ENCODE measurements at regions not wholly inside any gene's neighbourhood (a gene's known extent, or its start where the extent isn't known, plus 50 kb on each side); places are given as distances from the start of the nearest gene placed in this dataset.
"Not testable (repeated sequence)": the region's sequence is repeated elsewhere in the genome, so short reads cannot be mapped to it uniquely, and the experiment has no call there.

GRCh38 chr18:1618364-1618763 lies 713.7 kb downstream of the ADCYAP1 start:
- DNase-seq (ENCODE audit: low read depth in 4 of 4, low spot score in 3 of 4): no peak

DNA sequence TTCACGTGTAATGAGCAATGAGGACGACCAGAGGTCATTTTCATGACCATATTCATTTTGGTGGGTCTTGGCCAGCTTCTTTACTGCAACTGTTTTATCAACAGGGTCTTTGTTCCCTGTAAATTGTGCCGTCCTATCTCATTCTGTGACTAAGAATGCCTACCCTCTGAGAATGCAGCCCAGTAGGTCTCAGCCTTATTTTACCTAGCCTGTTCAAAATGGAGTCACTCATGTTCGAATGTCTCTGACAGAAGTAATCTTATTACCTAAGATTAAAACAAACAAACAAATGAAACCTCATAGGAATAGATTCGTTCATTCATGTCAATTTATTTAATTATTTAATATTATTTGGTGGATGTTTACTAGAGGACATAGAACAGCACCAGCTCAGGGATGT lies 714.8 kb downstream of the ADCYAP1 start:
- DNase-seq (ENCODE audit: low read depth in 4 of 4, low spot score in 3 of 4): no peak

DNA sequence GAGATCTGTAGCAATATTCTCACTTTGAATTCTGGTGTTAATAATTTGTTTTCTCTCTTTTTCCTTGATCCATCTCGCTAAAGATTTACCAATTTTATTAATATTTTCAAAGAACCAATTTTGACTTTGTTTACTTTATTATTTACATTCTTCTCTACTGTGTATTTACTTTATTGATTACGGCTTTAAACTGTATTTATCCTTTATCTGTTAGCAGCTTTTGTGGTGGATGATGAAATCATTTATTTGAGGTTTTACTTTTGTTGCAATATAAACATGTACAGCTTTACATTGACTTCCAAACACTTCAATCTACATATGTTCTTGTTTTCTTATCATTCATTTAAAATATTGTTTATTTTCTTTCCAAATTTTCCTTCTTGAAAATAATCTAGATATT lies 719.9 kb downstream of the ADCYAP1 start:
- DNase-seq (ENCODE audit: low read depth in 4 of 4, low spot score in 3 of 4): no peak

DNA sequence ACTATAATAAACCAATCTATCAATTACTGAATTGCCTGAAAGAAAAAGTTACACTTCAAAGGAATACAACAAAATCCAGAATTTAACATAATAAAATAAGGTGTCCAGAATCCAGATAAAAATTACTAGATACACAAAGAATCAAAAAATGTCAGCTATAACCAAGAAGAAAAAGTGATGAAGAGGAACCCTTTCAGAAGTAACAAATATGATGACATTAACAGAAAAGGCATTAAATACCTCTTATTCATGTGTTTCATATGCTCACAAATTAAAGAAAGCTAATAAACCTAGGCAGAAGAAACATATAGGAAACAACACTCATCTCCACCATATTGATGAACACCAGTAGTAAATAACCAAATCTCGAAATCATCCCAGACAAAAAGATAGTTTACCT lies 722.8 kb downstream of the ADCYAP1 start:
- no peak for DNase-seq (ENCODE audit: low read depth in 4 of 4, low spot score in 3 of 4)

DNA sequence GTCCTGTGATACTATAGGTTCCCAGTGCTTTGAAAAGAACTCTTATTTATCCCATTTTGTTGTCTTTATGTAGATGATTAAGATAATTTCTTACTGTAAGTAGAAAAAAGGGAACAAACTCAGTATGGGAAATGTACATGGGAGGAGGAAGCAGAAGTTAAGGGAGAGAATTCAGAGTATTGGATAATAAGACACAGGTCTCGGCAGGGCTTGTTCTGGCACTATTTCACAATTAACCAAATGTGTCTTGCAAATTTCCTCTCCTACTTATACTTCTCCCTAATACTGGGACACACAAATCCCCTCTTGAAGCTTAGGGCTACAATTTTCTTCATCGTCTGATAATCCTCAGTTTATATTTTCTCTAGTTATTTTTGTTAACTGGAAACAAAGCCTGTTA lies 744.0 kb downstream of the ADCYAP1 start:
- DNase-seq (ENCODE audit: low read depth in 4 of 4, low spot score in 3 of 4): no peak

DNA sequence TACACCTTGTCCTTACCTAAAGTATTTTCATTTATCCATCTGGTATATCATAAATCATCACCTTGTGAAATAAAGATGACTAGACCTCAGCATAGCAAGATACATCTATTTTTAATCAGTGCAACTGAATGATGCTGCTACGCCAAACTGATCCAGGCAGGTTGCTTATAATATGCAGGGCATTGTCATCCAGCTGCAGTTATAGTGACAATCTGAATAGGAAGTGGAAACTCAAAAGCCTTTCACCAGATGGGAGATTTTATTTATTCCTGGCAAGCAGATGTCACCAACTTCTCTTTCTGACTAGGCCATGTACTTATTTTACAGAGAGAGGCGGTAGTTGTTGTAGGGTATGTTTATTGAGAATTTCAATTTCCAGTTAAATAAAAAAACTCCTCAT lies 747.3 kb downstream of the ADCYAP1 start:
- DNase-seq (ENCODE audit: low read depth in 4 of 4, low spot score in 3 of 4): no peak

DNA sequence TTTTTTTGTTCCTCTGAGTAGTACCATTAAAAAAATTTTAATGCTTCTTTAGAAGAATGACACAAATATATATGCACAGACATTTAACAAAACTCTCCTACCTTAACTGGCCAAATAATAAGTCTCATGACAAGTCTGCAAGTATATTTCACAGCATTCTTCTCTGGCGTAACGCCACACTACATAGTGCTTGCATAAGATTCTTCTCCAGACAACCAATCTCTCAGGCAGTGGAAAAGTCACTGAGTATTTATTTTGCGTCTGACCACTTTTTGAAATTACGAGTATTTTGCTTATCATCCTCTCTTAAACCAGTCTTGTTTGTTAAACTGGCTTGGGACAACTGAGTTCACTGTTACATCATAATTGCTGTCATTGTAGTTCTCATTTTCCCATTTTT lies 749.2 kb downstream of the ADCYAP1 start:
- DNase-seq (ENCODE audit: low read depth in 4 of 4, low spot score in 3 of 4): no peak

- no peak for DNase-seq (ENCODE audit: low read depth in 4 of 4, low spot score in 3 of 4)
Observed at GRCh38 chr18:1657876-1658275, 753.2 kb downstream of the ADCYAP1 start.

DNA sequence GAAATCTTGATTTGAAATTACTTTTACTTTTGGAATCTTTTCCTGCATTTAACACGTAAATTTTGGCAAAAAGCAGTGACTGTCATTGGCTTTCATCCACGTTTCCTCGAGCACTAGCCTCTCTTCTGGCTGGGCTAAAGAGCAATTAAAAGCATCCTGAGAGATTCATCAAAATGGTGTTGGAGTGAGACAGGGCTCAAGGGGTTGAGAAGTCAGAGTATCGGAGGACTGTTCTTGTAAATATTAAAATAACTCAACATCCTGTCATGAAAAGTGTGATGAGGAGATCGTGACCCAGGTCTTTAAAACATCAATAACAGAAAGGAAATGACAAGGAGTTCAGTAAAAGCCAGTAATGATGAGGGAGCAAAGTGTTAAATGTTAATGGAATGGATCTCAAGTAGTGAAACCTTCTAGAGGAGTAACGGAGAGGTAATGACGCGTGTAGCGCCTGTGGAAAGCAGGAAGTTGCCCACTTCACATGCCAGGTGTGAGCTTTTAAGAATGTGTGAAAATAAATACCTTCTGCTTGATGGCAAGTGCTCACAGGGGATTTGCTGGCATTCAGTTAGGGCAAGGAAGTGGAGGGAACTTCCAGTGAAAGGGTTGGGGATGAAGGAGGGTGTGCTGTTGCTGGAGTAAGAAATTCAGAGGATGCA lies 754.4 kb downstream of the ADCYAP1 start:
- DNase-seq (ENCODE audit: low read depth in 4 of 4, low spot score in 3 of 4): peak in 1 of 4 donors; percentile 20

DNA sequence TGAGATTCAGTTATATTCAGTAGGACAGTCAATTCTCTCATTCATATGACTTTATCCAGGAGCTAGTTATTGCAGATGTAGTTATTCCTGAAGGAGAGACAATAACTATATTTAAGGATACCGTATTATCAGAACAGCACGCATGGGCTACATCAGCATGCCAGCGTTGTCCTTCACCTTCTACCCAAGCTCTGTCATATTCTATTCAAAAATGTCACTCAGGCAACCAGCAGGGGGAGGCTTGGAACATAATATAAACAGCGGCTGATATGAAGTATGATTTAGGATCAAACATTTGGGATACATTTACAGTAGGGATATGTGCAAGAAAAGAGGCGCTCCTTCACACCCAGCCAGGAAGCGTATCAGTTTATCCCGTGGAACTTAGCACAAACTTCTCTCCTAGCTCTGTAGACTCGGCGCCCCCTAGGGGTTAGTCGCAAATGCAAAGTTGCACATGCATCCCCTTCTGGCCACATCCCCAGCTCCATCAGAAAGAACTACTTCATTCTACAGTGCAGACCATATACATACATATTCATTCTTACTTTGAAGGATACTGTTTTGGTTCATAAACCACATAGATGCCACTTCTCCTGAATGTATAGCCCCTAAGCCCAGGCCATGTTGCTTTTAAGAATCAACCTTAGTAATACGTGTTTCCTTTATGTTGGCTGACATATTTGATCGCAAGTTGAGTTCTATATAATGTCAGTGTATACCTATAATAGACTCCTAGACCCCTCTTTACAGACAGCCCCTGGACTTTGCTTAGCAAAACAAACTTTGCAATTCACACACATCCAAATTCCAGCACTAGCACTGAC lies 759.4 kb downstream of the ADCYAP1 start:
- no peak for DNase-seq (ENCODE audit: low read depth in 4 of 4, low spot score in 3 of 4)

GRCh38 chr18:1665079-1665478 lies 760.4 kb downstream of the ADCYAP1 start:
- no peak for DNase-seq (ENCODE audit: low read depth in 4 of 4, low spot score in 3 of 4)

DNA sequence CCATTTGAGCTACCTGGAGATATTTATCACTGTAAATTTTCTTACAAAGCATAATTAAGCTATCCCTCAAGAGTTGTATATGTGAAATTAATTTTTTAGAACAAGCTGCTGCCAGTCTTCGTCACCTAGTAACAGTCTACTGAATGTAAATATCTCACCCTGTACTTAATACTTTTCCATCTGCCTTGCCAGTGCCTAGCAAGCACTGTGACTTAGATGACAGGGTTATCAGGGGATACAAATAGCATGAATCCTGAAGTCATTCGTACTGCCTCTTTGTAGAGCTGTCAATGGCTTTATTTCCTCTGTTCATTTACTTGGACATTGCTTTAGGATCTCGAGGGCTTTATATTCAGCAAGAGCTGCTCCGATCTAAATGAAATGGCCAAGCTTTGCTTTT lies 763.6 kb downstream of the ADCYAP1 start:
- no peak for DNase-seq (ENCODE audit: low read depth in 4 of 4, low spot score in 3 of 4)

- DNase-seq (ENCODE audit: low read depth in 4 of 4, low spot score in 3 of 4): not testable (repeated sequence)
Observed at GRCh38 chr18:1671710-1672109, 767.0 kb downstream of the ADCYAP1 start.

DNA sequence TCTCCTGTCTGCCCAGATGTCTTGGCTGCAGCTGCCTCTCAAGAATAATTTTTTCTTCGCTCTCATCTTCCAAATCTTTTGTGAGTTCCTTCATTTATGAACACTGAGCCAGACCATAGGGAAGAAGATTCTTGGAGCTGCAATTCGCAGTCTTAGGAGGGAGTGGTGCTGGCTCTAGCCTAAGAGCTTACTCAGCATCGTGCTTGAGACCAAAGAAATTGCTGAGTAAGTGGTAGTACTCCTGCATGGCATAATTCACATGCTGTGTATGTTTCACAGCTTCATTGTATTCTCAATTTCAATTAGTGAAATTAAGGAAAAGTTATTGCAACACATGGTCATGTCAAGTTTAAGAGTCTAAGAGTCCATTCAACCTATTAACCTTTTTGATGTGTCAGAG lies 771.7 kb downstream of the ADCYAP1 start:
- no peak for DNase-seq (ENCODE audit: low read depth in 4 of 4, low spot score in 3 of 4)

DNA sequence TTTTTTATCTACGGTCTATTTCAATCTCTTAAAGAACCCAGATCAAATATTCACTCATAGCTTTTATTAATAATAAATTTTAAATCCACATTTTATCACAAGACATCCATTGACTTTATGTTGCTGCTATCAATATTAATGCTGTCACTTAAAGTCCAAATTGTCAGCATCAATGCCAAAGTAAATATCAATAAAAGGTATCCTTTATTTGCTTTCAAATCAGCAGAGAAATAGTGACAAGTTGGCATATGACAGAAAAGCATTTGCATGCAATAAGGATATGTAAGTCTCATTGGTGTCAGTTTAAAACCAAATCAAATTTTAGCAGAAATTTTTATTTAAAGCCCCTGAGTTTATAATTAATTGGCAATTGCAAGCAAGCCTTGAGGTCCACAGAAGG lies 775.4 kb downstream of the ADCYAP1 start:
- DNase-seq (ENCODE audit: low read depth in 4 of 4, low spot score in 3 of 4): no peak

- DNase-seq (ENCODE audit: low read depth in 4 of 4, low spot score in 3 of 4): no peak
Observed at GRCh38 chr18:1691863-1692262, 787.2 kb downstream of the ADCYAP1 start.

GRCh38 chr18:1708006-1708405 lies 803.3 kb downstream of the ADCYAP1 start:
- no peak for DNase-seq (ENCODE audit: low read depth in 4 of 4, low spot score in 3 of 4)

- no peak for DNase-seq (ENCODE audit: low read depth in 4 of 4, low spot score in 3 of 4)
Observed at GRCh38 chr18:1710114-1710513, 805.4 kb downstream of the ADCYAP1 start.

GRCh38 chr18:1732143-1732542 lies 827.5 kb downstream of the ADCYAP1 start:
- DNase-seq (ENCODE audit: low read depth in 4 of 4, low spot score in 3 of 4): no peak

DNA sequence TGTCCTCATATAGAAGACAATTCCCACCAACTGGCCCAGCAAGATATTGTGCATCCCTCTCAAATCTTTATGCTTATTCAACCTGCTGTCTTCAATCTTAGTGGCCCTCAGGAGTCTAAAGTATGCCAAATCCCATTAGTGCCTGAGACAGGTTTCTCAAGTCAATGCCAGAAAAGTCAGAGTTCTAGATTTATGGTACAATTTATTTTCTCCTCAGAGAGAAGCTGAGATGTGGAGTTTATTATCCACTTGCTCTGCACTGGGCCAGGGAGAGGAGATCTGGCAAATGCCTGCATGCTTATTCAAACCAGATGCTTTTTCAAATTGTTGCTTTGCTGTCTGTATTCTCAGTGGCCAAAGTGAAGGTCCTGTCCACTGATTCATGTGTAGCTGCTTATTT lies 825.2 kb downstream of the METTL4 start:
- no peak for DNase-seq (ENCODE audit: low read depth in 4 of 4, low spot score in 3 of 4)

- DNase-seq (ENCODE audit: low read depth in 4 of 4, low spot score in 3 of 4): no peak
Observed at GRCh38 chr18:1751249-1751648, 820.1 kb downstream of the METTL4 start.

DNA sequence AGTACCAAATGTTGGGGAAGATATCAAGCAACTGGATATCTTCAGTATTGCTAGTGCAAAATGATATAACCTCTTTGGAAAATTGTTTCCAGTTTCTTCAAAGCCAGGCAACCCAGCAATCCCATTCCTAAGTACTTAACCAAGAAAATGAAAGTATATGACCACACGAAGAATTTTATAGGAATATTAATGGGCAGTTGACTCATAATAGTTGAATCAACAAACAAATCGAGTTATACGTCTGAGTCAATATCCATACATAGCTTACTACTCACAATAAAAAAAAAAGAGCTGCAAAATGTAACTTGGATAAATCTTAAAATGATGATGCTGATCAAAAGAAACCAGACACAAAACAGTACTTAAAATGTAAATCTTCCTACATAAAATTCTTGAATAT lies 810.4 kb downstream of the METTL4 start:
- DNase-seq (ENCODE audit: low read depth in 4 of 4, low spot score in 3 of 4): no peak
